K562 (cell line): ENCODE measurements at regions not wholly inside any gene's neighbourhood (a gene's known extent, or its start where the extent isn't known, plus 50 kb on each side); places are given as distances from the start of the nearest gene placed in this dataset.

Source experiments
- ATAC-seq: fragments of 200-7000 bp; cut with Tn5 transposase; 3 replicates; pipeline ENCODE4 v1.9.1; 2020; ENCODE audit warnings: moderate library complexity
- BruUV-seq: library from RNA; stranded (reverse); fragments of 400-500 nt; replicated peaks from 2 replicates; lab custom pipeline; 2021; lab: Mats Ljungman, UMichigan
- CTCF ChIA-PET: fragments of 300-600 bp; formaldehyde crosslinking; extraction: SDS; loops from one replicate; lab custom pipeline; 2021; ENCODE audit warnings: low intra/inter-chr PET ratio; lab: Yijun Ruan, JAX
- POLR2A ChIA-PET: fragments of 300-600, 350-650 bp; sonication (Branson Sonifier 250); formaldehyde crosslinking; extraction: SDS; loops from one replicate; lab custom pipeline; 2021; ENCODE audit warnings: antibody characterized with exemption, inconsistent platforms; lab: Yijun Ruan, JAX
- DNase-seq, 4 experiments: peaks; one replicate each; pipeline versions ENCODE4 v3.0.0 to v3.0.0-alpha.2; 2011 to 2018; ENCODE audit warnings: low spot score in 3 of 4, mixed read lengths in 3 of 4; ENCODE audit errors: extremely low read depth in 1 of 4
- FAIRE-seq: peaks from 2 replicates; lab custom pipeline; 2011; peaks lifted over from hg19 to GRCh38; lab: Jason Lieb, UNC
- H2AFZ ChIP-seq: 2 replicates; pipeline ENCODE4 v1.6.0; 2011; ENCODE audit warnings: low read depth, low read length, control low read depth, inconsistent platforms
- H3K27ac ChIP-seq: fragments of 200-600 bp; 3 replicates; pipeline ENCODE4 v1.8.0; 2011; ENCODE audit warnings: low read depth, mild to moderate bottlenecking, control low read depth, inconsistent platforms, low read length, moderate library complexity, mixed read lengths; ENCODE audit errors: extremely low read depth
- H3K27me3 ChIP-seq, 2 experiments: fragments of 300-600 bp in 1 of 2; 2 replicates in 1 of 2; 3 replicates in 1 of 2; pipeline versions ENCODE4 v1.6.0 to v1.8.0; 2011; ENCODE audit warnings: inconsistent platforms in 2 of 2, low read length in 2 of 2, mild to moderate bottlenecking in 1 of 2, mixed read lengths in 1 of 2, moderate library complexity in 1 of 2; ENCODE audit not compliant: control insufficient read depth in 2 of 2, insufficient read depth in 2 of 2
- H3K36me3 ChIP-seq: fragments of 300-600 bp; 3 replicates; pipeline ENCODE4 v1.8.0; 2011; ENCODE audit warnings: mild to moderate bottlenecking, low read length, inconsistent platforms; ENCODE audit not compliant: control insufficient read depth, insufficient read depth
- H3K4me1 ChIP-seq, 2 experiments: fragments of 200-600 bp in 1 of 2; replicated peaks in 1 of 2; 2 replicates in 1 of 2; 3 replicates in 1 of 2; pipeline versions ENCODE4 v1.5.1 to v1.8.0; 2011; ENCODE audit warnings: inconsistent platforms in 2 of 2, low read length in 2 of 2, mild to moderate bottlenecking in 1 of 2, mixed read lengths in 1 of 2, moderate library complexity in 1 of 2; ENCODE audit not compliant: control insufficient read depth in 2 of 2, insufficient read depth in 2 of 2
- H3K4me2 ChIP-seq: 2 replicates; pipeline ENCODE4 v1.6.1; 2011; ENCODE audit warnings: low read length, control low read depth, inconsistent platforms, mixed read lengths; ENCODE audit not compliant: insufficient read depth
- H3K4me3 ChIP-seq: fragments of 200-600 bp; sonication (generic), shearing (Covaris generic); 2 replicates; pipeline ENCODE4 v1.5.1; 2016; ENCODE audit warnings: control low read depth, inconsistent platforms
- H3K79me2 ChIP-seq: fragments of 200-600 bp; 3 replicates; pipeline ENCODE4 v1.8.0; 2011; ENCODE audit warnings: low read length, inconsistent platforms; ENCODE audit not compliant: control insufficient read depth, insufficient read depth
- H3K9ac ChIP-seq, 2 experiments: 2 replicates each; pipeline versions ENCODE4 v1.6.0 to v1.6.1; 2011; ENCODE audit warnings: low read depth in 2 of 2, low read length in 2 of 2, control low read depth in 1 of 2, inconsistent platforms in 1 of 2, mild to moderate bottlenecking in 1 of 2, mixed read lengths in 1 of 2; ENCODE audit not compliant: insufficient read depth in 1 of 2
- H3K9me1 ChIP-seq: one replicate; pipeline ENCODE4 v1.6.0; 2011; ENCODE audit warnings: inconsistent platforms, mild to moderate bottlenecking, low read length, moderate library complexity; ENCODE audit not compliant: control insufficient read depth, insufficient read depth
- H3K9me3 ChIP-seq: replicated peaks from 2 replicates; pipeline ENCODE4 v1.5.1; 2011; ENCODE audit warnings: low read depth, low read length, inconsistent platforms; ENCODE audit not compliant: control insufficient read depth, insufficient read depth
- H4K20me1 ChIP-seq: replicated peaks from 2 replicates; pipeline ENCODE4 v1.6.1; 2011; ENCODE audit warnings: low read length, inconsistent platforms, mixed read lengths; ENCODE audit not compliant: control insufficient read depth, insufficient read depth
- DNMT1 ChIP-seq: fragments of 450-650 bp; IDR thresholded peaks from 2 replicates; pipeline ENCODE4 v1.6.1; 2016; ENCODE audit warnings: antibody characterized with exemption, mild to moderate bottlenecking
- NCOA6 ChIP-seq: fragments of 450-650 bp; IDR thresholded peaks from 2 replicates; pipeline ENCODE4 v1.6.1; 2017; ENCODE audit warnings: mild to moderate bottlenecking
- NFYB ChIP-seq: IDR thresholded peaks from 2 replicates; pipeline ENCODE4 v1.6.1; 2011; ENCODE audit warnings: mild to moderate bottlenecking, moderate library complexity; ENCODE audit not compliant: insufficient read length; ENCODE audit errors: extremely low read depth
- SMC3 ChIP-seq: conservative IDR thresholded peaks from 2 replicates; pipeline ENCODE4 v1.6.1; 2011; ENCODE audit warnings: low read depth, low read length, improper control_type of control experiment; ENCODE audit not compliant: insufficient read depth
- WGBS: fragments of 100-300 bp; shearing (Covaris generic); methylation state at CpG from one replicate; pipeline ENCODE4 v1.1.6; 2016; ENCODE audit warnings: low coverage, mixed read lengths; ENCODE audit not compliant: insufficient coverage; ENCODE audit errors: missing lambda C conversion rate; 5-methylcytosine and 5-hydroxymethylcytosine counted together
- in situ Hi-C: fragments of 300-500 bp; cut with MboI; formaldehyde crosslinking; loops from 4 replicates; pipeline ENCODE4 v1.15.0; 2018; ENCODE audit warnings: inconsistent platforms, mixed read lengths
- intact Hi-C: fragments of 100-400 bp; cut with micrococcal nuclease; formaldehyde crosslinking; loops from 2 replicates; pipeline ENCODE4 v1.14.2; 2022
- TF ChIP-seq, protein P1 (sequence below): fragments of 450-650 bp; IDR thresholded peaks from 2 replicates; pipeline ENCODE4 v1.6.1; 2016; ENCODE audit warnings: low read depth

GRCh38 chr3:10625323-10625722 is 119.9 kb upstream of the ATP2B2 start:
- Histone ChIP-seq H3K27me3 (peaks cover 9 to 56% of the 10 kb centered on the region in 2 experiments; a peak in 4 of 5 replicates), H3K9me1 (no peaks in the 10 kb centered on the region), H3K79me2 (no peaks in the 10 kb centered on the region), H3K36me3 (no peaks in the 10 kb centered on the region), H2AFZ (no peak overlapping the region), H3K4me1 (no peaks in the 10 kb centered on the region), H3K4me2 (no peak overlapping the region), H3K9me3 (no peaks in the 10 kb centered on the region), H4K20me1 (no peaks in the 10 kb centered on the region; the same call in 1 of the 2 replicates), H3K9ac (no peak overlapping the region), H3K4me3 (no peak overlapping the region), H3K27ac (no peak overlapping the region)
- in situ Hi-C loops, result no loop called here
- TF ChIP-seq DNMT1, result no peak
- no peak for DNase-seq
- intact Hi-C loops, result no loop called here
- FAIRE-seq, result no peak
- CTCF ChIA-PET, result no interaction called here
- ATAC-seq, result no peak
- POLR2A ChIA-PET, result interaction anchor here (1.0 kb wide), 1 partner anchor 240 kb away, joined by 3 read pairs; no protein-coding TSS in a partner anchor
- BruUV-seq, result no TSS peak
- WGBS, result 0% methylated on average over 8 of the region's 9 CpGs

DNA sequence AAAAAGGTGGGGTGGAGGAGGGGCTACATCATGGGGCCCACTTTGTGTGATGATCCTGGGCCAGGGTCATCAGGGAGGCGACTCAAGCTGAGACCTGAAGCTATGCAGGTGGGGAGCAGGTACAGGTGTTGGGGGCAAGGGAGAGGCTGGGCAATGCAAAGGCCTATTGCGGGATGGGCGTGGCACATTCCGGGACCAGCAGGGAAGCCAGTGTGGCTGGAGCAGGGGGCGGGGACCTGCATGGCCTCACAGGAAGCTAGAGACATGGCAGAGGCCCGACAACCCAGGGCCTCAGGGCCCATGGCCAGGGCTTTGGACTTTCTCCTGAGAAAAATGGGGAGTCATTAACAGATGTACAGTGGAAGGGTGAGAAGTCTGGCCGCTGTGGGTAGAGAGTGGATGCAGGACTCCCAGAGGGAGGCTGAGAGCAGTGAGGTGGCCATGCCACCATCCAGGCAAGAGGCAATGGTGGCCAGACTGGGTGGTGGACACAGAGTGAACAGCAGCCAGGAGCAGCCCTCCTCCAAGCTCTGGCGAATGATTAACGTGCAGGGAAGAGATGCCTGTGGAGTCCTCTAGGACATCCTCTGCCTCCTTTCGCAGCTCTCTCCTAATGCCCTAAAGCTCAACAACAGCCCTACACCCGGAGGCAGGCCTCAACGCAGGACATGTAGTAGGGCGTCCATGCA is 122.6 kb upstream of the ATP2B2 start:
- H2AFZ ChIP-seq, result no peak overlapping the region
- H3K27ac ChIP-seq, result no peak overlapping the region
- peaks cover 9 to 36% of the 10 kb centered on the region in 2 experiments; a peak in 4 of 5 replicates for H3K27me3 ChIP-seq
- no peaks in the 10 kb centered on the region for H3K36me3 ChIP-seq
- no peak overlapping the region for H3K4me3 ChIP-seq
- no peaks in the 10 kb centered on the region; the same call in none of the 2 replicates for H4K20me1 ChIP-seq
- H3K4me2 ChIP-seq, result no peak overlapping the region
- WGBS, result under 1% methylated on average over 13 of the region's 13 CpGs
- H3K4me1 ChIP-seq, result no peaks in the 10 kb centered on the region
- H3K9me3 ChIP-seq, result no peaks in the 10 kb centered on the region
- ATAC-seq (peak; percentile 28; the same call in 1 of the 3 replicates), FAIRE-seq (no peak), DNase-seq (no peak)
- intact Hi-C loops, result no loop called here
- ChIA-PET POLR2A (interaction anchor here (0.8 kb wide), 1 partner anchor 10 kb away, joined by 4 read pairs; no protein-coding TSS in a partner anchor), CTCF (no interaction called here)
- no TSS peak for BruUV-seq
- in situ Hi-C loops, result no loop called here
- H3K79me2 ChIP-seq, result no peaks in the 10 kb centered on the region
- H3K9ac ChIP-seq, result no peak overlapping the region
- H3K9me1 ChIP-seq, result no peaks in the 10 kb centered on the region
- TF ChIP-seq NFYB (no peak), NCOA6 (no peak), SMC3 (no peak)
- TF ChIP-seq, protein P1, sequence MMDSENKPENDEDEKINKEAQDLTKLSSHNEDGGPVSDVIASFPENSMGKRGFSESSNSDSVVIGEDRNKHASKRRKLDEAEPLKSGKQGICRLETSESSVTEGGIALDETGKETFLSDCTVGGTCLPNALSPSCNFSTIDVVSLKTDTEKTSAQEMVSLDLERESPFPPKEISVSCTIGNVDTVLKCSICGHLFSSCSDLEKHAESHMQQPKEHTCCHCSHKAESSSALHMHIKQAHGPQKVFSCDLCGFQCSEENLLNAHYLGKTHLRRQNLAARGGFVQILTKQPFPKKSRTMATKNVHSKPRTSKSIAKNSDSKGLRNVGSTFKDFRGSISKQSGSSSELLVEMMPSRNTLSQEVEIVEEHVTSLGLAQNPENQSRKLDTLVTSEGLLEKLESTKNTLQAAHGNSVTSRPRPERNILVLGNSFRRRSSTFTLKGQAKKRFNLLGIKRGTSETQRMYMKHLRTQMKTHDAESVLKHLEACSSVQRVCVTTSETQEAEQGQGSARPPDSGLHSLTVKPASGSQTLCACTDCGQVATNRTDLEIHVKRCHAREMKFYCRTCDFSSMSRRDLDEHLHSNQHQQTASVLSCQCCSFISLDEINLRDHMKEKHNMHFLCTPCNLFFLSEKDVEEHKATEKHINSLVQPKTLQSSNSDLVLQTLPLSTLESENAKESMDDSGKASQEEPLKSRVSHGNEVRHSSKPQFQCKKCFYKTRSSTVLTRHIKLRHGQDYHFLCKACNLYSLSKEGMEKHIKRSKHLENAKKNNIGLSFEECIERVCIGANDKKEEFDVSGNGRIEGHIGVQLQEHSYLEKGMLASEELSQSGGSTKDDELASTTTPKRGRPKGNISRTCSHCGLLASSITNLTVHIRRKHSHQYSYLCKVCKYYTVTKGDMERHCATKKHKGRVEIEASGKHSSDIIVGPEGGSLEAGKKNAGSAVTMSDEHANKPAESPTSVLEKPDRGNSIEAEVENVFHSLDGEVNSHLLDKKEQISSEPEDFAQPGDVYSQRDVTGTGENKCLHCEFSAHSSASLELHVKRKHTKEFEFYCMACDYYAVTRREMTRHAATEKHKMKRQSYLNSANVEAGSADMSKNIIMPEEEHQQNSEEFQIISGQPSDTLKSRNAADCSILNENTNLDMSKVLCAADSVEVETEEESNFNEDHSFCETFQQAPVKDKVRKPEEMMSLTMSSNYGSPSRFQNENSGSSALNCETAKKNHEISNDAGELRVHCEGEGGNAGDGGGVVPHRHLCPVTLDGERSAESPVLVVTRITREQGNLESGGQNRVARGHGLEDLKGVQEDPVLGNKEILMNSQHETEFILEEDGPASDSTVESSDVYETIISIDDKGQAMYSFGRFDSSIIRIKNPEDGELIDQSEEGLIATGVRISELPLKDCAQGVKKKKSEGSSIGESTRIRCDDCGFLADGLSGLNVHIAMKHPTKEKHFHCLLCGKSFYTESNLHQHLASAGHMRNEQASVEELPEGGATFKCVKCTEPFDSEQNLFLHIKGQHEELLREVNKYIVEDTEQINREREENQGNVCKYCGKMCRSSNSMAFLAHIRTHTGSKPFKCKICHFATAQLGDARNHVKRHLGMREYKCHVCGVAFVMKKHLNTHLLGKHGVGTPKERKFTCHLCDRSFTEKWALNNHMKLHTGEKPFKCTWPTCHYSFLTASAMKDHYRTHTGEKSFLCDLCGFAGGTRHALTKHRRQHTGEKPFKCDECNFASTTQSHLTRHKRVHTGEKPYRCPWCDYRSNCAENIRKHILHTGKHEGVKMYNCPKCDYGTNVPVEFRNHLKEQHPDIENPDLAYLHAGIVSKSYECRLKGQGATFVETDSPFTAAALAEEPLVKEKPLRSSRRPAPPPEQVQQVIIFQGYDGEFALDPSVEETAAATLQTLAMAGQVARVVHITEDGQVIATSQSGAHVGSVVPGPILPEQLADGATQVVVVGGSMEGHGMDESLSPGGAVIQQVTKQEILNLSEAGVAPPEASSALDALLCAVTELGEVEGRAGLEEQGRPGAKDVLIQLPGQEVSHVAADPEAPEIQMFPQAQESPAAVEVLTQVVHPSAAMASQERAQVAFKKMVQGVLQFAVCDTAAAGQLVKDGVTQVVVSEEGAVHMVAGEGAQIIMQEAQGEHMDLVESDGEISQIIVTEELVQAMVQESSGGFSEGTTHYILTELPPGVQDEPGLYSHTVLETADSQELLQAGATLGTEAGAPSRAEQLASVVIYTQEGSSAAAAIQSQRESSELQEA, result no peak
